IPS DF 4.7 (cell line): ENCODE measurements at regions not wholly inside any gene's neighbourhood (a gene's known extent, or its start where the extent isn't known, plus 50 kb on each side); places are given as distances from the start of the nearest gene placed in this dataset.

ENCODE experiments used
- DNase-seq: peaks from one replicate; pipeline ENCODE4 v3.0.0-alpha.2; 2013; ENCODE audit warnings: low spot score; ENCODE audit errors: extremely low read depth

DNA sequence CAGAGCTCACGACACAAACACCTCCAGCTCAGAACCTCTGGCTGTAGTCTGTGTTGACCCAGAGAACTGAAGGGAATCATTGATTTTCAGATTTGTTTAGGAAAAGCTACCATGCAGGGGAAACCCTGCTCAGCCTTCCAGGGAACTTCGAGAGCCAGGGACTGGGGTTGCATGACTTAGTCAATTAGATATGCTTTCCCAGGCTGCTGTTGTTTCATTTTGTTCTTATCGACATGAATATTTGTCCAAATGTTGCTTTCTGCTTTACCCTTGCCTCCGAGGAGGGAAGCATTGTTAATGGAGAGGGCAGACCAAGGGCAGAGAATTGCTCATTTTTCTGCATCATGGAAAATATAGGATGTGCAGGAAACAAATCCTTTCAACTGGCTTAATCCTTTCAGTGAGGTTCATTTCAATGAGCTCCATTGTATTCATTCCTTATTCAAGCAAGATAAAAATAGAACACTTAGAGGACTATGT lies 82.5 kb downstream of the KLF5 start:
- no peak for DNase-seq

GRCh38 chr13:73140801-73141200 lies 82.0 kb downstream of the KLF5 start:
- no peak for DNase-seq

DNA sequence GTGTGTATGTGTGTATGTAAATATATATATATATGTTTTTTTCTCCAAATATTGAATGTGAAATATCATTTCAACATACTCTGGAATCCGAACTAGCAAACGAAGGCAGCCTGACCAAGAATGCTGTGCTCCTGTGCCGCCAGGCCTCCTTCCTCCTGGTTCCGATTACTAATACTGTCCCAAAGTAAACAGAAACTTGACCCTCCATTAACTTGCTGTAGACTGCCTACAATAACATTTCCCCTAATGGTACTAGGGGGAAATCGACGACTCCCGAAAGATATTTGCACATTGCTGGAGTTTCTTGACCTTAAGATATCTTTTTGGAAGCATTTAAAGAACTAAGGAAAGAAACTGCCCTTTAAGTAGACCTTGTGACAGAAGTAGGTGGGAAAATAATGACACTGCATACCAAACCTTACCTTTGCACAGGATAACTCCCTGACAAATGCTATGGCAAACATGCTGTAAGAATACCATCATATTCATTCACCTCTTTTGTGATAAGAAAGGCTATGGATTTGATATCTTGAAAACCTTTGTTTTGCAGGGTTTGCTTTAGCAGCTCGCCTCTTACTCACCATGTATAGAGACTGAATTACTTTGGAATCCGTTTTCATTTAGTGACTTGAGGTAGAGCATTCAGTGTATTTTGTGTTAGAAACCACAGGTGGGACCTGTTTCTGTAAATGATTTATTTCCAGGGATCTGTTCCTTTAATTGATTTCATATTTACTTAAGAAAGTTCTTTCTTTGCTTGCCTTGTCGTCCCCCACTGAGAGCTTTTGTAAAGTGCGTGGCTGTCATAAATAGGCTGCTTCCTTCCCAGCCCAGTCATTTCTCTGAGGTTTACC lies 80.1 kb downstream of the KLF5 start:
- DNase-seq, result no peak

- no peak for DNase-seq
Measured at GRCh38 chr13:73138276-73138637, 79.5 kb downstream of the KLF5 start.

DNA sequence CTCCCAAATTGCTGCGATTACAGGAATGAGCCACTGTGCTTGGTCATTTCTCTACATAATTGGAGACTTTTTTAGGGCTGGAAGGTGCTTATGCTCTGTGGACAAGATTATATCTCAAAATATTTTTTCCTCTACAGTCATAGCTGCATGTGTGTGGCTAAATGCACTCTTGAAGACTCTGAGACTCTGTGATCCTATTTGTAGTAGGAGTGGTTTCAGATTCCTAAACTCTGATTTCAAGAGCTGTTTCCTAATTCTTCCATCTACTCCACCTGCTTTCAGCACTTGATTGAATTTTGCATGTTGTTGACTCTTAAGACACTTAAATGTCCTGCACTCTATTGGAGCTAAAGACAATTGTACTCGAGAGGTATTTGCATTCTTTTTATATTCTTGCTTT lies 78.0 kb downstream of the KLF5 start:
- DNase-seq, result no peak

- no peak for DNase-seq
Measured at GRCh38 chr13:73133531-73133930, 74.7 kb downstream of the KLF5 start.

- DNase-seq, result no peak
Measured at GRCh38 chr13:73131247-73131646, 72.4 kb downstream of the KLF5 start.

DNA sequence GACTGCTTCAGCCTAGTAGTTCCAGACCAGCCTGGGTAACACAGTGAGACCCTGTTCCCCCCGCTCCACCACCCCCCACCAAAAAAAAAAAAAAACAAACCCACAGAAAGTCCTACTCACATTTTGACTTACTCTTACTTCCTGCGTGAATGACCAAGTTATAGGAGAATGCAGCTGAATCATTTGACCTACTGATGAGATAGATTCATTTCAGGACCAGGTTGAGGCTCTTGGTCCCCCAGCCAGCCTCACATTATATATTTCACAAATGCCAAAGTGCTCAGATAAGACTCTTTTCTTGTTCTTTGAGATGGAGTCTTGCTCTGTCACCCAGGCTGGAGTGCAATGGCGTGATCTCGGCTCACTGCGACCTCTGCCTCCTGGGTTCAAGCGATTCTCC lies 70.2 kb downstream of the KLF5 start:
- DNase-seq, result no peak
